CD1c-positive myeloid dendritic cell (primary cell): ENCODE measurements at regions not wholly inside any gene's neighbourhood (a gene's known extent, or its start where the extent isn't known, plus 50 kb on each side); places are given as distances from the start of the nearest gene placed in this dataset.
A peak's percentile ranks its signal among the peaks of the same experiment; 100 is the strongest.
"Not testable (repeated sequence)": the region's sequence is repeated elsewhere in the genome, so short reads cannot be mapped to it uniquely, and the experiment has no call there.

Source experiments
- DNase-seq: peaks from one replicate; pipeline ENCODE4 v3.0.0-alpha.2; 2016; ENCODE audit errors: extremely low spot score

GRCh38 chr2:129347486-129348217 is 631.8 kb upstream of the RAB6C start:
- DNase-seq = peak; percentile 21

DNA sequence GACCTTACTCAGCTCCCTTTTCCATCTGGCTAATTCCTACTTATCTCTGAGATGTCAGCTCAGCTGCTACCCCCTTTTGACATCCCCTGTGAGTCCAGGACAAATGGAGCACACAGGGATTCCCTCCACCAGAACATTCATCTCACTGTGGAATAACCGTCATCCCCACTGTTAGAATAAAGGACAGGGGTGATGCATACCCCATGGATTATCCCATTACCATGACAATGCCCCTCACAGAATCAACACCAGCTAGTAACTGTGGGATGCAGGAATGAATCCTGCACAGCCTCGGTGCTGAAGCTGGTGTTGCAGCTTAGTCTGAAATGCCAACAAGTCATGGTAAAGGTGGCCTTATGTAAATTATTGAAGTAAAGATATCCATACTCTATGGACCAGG is 624.8 kb upstream of the RAB6C start:
- DNase-seq = no peak

DNA sequence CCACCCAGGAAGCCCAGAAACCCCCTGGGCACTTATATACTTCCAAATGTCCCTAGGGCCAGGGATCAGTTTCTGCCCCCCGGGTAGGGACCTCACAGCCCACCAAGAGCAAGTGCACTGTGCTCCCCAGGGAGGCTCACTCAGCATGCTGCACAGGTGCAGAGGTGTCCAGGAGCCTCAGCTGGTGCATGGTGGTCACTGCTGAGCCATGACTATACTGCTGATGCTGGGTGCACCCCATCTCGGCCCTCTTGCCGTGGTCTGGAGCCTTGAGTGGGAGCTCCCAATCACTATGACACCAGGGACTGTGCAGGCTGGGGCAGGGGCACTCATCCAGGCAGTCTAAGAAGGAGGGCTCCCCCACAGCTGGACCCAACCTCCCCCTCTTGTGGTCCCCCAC is 617.8 kb upstream of the RAB6C start:
- DNase-seq = no peak

- DNase-seq = no peak
Measured at GRCh38 chr2:129366263-129366662, 613.2 kb upstream of the RAB6C start.

DNA sequence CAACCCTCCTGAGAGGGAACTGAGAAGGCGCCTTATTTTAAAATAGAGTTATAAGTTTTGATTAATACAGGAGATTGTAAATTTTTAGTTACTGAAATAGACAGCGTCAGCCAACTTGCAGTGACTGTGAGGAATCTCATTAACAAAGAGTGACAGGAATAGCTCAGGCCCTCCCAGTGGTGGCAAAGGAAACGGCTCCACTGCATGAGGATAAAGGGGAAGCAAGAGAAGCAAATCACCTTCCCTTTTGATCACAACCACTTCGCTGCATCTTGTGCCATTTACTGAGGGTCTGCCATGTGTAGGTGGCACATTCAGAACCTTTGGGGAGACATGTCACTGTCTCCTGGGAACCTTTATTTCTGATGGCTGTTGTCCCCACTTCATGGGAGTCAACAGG is 612.4 kb upstream of the RAB6C start:
- no peak for DNase-seq

GRCh38 chr2:129369437-129369836 is 610.0 kb upstream of the RAB6C start:
- DNase-seq = no peak

DNA sequence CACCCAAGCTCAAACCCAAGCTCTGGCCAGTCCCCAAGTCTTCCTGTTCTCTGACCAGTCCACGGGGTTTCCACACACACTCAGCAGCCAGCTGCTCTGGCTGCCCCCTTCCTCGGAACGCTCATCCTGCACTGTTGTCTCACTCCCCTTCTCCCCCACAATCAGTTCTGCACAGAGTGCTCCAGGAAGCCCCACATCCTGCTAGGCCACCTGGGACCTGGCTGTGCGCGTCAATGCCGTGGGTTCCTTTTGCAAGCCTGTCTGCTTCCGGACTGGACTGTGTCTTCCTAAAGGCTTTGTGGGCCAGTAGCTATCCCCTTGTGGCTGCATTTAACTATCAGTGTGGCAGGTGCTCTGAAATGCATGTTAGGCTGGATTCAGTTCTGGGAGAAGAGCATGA is 605.0 kb upstream of the RAB6C start:
- no peak for DNase-seq

- DNase-seq = no peak
Measured at GRCh38 chr2:129375632-129376425, 603.6 kb upstream of the RAB6C start.

- no peak for DNase-seq
Measured at GRCh38 chr2:129376426-129377077, 602.9 kb upstream of the RAB6C start.

DNA sequence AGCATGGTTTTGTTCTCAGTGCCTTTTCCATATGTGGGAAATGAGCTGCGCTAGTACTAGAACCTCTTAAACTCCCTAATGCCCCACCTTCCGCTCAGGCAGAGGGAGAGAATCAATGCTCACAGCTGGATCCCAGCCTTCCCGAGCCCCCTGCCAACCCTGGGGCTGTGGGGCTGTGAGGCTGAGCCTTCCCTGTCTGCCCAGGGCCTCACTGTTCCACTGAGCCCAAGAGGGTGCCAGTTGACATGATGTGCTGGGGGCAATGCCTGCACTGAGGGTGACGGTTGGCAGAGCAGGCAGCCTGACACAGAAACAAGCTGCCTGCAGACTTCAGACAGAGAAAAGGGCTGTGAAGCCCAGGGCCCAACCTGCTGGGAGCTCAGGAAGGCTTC is 602.4 kb upstream of the RAB6C start:
- no peak for DNase-seq

- no peak for DNase-seq
Measured at GRCh38 chr2:129378186-129378585, 601.3 kb upstream of the RAB6C start.

- DNase-seq = no peak
Measured at GRCh38 chr2:129379411-129379810, 600.1 kb upstream of the RAB6C start.

- DNase-seq = no peak
Measured at GRCh38 chr2:129381789-129382188, 597.7 kb upstream of the RAB6C start.

- no peak for DNase-seq
Measured at GRCh38 chr2:129388870-129389269, 590.6 kb upstream of the RAB6C start.

DNA sequence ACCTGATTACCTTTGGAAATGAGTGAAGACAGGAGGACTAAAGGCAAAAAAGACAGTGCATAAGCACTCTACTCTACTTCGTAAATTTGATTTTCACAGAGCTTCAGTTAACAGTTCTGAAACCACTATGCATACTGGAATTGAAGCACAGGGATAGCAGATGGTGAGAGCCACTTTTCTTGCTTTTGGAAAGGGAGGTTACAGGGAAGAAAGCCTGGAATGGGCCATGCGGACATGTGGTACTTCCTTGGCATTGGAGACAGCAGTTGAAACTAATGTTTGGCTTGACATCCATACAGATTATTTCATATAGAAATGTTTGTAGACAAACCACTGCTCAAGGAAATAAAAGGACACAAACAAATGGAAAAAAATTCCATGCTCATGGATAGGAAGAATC is 585.6 kb upstream of the RAB6C start:
- no peak for DNase-seq

DNA sequence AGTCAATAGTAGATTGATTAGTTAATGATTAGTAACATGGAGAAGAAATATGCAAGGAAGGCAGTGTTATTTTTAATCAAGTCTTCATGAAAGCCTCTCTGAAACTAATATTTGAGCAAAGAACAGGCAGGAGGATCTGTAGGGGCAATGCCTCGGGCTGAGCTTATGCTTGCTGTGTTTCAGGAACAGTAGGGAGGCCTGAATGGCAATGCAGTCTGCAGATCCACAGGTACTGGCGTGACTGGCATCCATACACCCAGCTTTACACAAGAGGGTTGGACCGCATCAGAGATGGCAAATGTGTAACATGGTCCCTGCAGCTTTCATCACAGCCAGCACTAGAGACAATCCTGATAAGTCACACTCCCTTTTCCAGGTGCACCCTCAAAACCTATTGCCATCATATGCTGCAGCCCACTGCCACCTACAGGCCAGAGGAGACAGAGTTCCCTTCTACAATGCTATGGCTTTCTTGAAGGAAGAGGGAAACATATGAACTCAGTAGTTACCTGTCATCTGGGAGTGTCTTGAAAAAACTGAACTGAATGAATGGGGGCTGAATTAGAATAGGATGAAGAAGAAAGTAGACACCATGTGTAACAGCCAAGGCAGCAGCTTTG is 582.4 kb upstream of the RAB6C start:
- peak; percentile 3 for DNase-seq

DNA sequence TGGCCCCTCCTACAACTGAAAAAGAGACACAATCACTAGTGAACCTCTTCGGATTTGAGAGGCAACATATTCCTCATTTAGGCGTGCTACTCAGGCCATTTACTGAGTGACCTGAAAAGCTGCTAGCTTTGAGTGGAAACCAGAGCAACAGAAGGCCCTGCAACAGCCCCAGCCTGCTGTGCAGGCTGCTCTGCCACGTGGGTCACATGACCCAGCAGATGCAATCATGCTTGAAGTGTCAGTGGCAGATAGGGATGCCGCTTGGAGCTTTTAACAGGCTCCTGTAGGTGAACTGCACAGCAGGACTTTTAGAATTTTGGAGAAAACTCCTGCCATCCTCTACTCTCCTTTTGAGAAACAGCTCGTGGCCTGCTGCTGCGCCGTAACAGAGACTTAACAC is 578.6 kb upstream of the RAB6C start:
- DNase-seq = no peak

GRCh38 chr2:129402076-129402475 is 577.4 kb upstream of the RAB6C start:
- DNase-seq = no peak

DNA sequence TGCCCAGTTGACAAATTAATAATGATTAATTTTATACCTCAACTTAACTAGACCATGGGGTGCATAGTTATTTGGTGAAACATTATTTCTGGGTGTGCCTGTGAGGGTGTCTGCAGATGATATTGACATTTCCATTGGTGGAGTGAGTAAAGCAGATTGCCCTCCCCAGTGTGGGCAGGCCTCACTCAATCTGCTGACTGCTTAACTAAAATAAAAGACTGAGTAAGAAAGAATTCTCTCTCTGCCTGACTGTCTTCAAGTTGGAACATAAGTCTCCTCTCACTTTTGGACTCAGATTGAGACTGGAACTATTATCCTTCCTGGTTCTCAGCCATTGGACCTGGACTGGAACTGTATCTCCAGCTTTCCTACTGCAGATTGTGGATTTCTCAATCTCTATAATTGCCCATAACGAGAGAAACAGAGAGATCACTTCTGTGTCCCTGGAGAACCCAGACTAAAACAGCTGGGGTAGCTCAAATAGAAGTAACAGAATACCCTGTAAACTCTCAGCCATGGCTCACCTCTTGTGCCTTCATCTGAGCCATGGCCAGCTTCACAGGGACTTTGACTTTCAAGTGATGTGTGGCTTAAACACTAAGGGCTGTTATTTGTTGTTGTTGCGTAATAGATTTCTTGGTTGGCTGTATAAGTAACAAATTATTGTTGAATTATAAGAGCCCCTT is 575.3 kb upstream of the RAB6C start:
- DNase-seq = no peak

DNA sequence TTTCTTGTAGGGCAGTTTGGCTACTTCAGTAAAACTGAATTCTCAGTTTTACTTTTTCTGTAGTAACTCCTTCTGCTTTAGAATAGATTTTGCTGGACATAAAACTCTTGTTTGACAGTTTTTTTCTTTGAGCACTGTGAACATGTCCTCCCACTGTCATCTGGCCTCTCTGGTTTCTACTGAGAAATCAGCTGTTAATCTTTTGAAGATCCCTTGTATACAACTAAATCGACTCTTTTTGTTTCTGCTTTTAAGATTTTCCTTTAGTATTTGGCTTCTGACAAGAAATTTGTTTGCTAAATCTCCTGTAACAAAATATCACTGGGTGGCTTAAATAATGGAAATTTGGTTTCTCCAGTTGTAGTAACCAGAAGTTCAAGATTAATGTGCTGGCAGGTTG is 570.9 kb upstream of the RAB6C start:
- DNase-seq = no peak

- not testable (repeated sequence) for DNase-seq
Measured at GRCh38 chr2:129417041-129417440, 562.4 kb upstream of the RAB6C start.

DNA sequence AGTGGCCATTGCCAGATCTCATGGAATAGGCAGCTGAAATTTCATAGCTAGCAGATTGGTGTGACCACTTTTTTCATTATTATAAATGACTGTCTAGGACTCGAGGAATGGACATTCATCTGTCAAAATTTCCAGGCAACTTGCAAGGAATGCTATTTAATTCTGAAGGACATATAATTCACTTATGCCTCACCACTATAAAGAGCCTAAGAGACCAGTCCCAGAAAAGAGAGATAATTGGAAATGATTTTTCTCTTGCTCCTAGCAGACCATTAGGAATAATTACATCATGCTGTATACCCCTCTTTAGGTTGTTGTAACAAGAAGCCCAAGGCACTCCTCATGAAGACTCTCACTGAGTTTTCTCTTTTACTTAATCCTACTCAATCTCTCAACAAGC is 557.4 kb upstream of the RAB6C start:
- no peak for DNase-seq
